UCSD-AML1 (cell line): ENCODE measurements at regions not wholly inside any gene's neighbourhood (a gene's known extent, or its start where the extent isn't known, plus 50 kb on each side); places are given as distances from the start of the nearest gene placed in this dataset.

ENCODE experiments used
- DNase-seq: peaks from one replicate; lab custom pipeline; 2025; ENCODE audit not compliant: unreplicated experiment; lab: John Stamatoyannopoulos, UW

DNA sequence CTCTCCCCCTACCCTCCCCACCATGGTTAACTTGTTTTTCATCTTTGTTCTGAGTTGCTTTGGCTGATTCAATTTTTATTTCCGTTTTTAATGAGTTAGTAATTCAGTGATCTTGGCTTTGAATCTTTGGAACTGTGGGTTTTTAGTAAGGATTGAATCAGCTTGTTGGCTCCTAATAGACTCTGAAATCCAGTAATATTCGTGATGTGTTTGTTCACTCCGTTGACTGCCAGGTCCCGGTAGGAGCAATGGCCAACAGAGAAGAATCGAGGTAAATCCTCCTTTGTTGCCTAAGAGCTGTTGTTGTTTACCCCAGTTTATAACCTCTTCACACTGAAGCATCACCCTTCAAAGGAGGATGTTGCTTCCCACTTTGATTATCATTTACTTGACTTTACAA is 92.7 kb downstream of the PCSK1 start:
- no peak for DNase-seq

DNA sequence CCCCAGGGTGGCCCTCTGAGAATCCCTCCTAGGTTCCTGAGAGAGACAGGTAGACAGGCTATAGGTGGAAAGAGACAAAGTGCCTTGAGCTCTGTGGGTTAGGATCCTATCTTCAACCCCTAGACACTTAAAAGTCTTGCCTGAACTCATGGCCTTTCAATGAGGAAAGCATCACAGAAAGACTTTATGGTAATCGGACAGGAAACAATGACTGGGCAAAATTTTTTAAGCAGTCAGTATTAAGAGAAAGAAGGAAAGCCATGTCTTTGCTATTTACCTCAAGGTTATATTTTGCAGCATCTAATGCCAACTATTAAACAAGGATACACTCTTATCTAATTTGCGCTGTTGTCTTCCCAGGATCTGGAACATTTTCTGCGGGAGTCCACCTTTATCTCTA is 93.2 kb downstream of the PCSK1 start:
- DNase-seq: no peak

DNA sequence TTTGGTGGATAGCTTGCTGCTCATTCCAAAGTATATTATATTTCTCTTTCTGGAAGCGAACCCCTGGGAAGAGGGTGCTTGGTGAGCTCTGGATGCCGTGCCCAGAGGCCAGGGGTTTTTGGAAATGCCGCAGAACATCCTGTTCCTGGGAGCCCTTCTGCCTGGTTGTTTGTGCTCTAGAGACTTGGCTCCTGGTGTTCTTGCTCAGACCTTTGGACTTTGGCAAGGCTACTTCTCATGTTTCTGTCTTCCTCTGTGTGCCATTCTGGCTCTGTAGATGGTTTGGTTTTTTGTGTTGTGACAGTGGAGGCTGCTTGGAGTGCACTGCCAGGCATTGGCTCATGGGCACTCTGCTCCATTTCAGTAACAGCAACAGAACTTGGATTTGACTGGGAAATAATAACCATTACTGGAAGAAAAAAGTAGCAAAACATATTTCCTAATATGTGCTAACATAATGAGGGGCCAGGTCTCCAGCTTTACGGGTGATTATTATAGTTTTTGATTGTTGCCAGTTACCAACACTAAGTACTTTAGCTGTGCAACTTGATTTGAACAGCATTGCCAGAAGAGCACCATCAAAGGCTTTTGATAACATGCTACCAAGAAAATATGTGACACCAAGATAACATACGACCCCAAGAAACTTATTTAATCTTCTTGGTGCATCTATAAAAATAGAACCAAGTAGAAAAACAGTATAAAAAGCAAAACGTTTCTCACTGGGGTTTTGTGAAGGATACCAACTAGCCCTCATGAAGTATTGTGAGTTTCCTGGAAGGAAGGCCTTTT is 94.2 kb downstream of the PCSK1 start:
- no peak for DNase-seq

DNA sequence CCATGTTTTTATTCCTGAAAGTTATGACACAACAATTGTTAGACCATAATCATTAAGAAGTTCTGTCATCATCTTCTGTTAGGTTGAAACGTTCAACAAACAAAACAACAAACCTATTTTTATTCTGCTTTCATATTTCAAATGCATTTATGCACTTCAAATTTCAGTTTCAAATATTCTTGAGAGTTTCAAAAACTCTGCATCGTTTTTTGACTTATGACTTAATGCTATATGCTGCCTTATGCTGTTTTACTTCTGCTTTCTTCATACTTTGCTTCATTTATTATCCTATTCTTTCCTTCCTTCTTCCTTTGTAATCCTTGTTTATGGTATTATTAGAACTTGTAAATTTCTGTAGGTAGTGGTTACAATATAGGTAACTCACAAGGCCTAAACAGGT is 95.0 kb downstream of the PCSK1 start:
- DNase-seq: no peak

DNA sequence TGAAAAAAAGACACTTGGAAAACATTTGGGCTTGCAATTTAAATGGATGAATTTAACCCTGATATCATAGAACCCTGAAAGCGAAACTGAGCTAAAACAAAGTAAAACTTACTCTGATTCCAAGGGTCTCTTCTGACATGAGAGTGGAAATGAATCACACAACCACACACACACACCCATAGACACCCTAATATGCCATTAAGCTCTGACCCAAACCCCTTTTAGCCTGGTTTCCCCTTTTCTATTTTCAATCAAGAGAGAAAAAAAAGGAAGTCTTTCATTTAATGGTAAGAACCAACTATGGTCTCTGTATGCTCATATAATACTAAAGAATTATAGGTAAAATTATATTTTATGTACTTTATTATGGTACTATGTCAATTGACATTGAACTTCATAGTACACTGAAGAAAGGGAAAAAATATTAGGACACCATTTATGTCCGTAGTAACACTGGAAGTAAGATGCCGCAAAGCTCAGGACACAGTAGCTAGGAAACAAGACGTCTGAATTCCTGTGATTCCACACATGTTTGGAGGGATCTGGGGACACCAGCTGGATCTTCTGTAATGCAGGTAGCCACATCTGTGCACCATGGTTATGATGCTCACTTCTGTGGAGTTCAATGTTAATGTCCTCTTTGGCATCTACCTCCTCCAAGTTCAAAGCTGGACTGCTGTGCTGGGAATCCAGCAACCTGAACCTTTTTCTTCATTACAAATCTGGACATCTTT is 95.8 kb downstream of the PCSK1 start:
- DNase-seq: no peak

DNA sequence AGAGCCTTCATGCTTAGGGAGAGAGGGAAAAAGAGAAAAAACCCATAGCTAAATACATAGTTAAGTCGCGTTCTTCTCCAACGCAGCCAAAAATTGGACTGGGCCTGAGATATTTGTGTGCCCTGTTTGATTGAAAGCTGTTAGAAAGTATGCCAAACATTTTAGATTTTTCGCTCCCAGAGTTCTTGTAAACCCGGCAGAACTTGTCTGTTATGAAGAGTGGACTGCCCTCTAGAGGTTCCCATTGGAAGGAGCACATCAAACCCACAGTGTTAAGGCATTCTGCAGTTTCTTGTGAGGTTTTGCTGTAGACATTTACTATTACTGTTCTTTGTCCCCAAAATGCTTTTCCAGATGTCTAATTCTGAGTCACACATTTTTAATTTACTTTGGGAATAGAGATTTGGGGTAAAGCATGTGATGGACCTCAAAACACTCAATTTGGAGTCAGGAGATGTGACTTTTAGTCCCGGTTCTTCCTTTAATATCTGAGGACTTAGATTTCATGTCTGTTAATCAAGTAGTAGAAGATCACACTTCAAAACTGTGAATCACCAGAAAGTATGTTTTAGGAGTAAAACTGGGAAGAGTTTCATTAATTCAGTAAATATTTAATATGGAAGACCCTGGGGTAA is 96.6 kb downstream of the PCSK1 start:
- DNase-seq: peak; percentile 9

DNA sequence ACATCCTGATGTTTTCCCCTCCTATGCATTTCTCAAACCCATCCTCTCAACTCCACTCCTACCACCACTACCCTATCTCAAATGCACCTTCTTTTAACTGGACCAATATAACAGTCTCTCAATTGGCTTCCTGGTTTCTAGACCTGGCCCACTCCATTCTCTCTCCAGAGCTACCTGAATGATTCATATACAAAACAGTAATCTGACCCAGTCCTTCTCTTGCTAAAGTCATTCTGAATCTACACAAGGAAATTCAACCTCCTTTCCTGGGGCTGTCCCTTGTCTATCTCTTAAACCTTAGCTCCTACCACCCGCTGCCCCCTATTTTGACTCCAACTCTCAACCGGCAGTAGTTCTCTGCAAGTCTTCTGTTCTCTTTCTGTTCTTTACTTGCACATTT is 97.2 kb downstream of the PCSK1 start:
- DNase-seq: no peak

DNA sequence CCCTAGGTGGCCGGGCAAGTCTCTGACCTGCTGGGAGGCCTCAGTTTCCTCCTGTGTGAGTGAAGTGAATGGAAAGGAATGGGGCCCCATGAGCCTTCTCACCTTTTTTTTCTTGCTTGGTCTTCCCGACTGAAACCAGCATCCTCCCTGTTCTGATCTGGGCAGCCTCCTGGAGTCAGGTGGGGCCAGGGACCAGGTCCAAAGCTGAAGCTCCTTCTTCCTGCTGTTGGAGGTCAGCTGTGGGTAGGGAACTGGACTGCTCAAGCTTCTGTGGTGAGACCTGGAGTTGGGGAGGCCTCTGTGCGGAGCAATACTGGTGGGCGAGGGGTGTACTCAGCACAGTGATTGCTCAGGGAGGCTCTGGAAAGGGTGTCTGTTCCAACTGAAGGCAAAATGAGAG is 99.7 kb downstream of the PCSK1 start:
- DNase-seq: no peak

DNA sequence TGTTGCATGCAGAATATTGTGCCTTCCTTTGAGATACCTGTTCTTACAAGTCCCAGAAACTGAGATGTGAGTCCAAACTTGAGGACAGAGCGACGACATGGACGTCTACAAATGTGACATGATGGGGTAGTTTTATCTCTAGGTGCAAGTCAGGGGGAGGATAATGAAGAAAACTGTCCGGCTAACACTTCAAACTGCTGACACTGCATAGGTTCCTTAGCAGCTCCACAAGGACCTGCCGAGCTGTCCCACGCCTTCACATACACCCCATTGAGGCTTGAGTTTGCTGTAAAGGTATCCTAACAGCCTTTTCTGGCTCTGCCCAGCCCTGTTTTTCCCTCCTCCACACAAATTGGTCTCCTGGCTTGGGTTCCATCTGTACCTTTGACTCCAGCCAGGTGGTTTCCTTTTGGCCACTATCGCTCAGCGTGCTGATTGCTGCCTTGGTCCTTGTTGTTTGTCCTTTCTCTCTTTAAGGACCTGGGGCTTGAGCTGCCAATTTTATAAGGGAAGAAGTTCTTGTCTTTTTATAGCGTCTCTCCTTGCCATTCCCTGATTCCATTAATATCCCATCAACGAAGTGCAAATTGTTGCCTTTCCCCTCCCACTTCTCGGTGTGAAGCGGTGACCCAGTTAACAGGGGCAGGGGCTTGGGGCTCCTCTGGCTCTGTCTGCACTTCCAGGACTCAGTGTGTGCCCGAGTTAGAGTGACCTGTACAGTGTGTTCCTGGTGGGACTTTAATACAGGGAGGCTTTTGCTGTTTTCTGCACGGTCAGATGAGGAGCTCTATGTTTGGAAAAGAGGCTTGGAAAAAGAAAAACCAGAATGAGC is 100.3 kb downstream of the PCSK1 start:
- no peak for DNase-seq

DNA sequence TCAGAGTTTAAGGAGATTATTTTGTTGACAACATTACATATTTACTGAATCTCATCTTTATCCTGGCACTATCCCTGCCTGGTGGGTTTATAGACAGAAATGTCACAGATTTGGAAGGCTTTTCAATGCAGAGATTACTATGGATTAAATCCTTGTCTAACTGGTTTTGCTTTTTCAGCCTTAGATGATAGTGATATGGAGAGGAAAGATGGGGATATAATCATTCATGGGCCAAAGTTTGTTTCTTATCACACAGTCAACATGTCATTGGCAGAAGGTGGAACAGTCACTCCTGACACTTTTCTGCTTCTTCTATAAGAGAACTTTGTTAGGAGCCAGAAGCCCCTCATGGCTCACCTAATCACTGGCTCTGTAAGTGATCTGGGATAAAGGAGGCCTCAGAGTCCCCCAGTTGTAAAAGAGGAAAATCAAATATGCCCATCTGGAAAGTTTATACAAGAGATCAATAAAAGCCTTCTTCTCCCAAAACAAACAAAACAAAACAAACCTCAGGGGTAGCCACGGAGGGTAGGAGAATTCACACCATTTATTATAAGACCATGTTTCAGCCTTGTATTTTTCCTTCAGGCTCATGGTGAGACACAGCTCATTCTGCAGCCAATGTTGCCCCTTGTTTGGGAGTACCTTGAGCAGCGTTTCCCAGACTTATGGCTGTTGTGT is 101.2 kb downstream of the PCSK1 start:
- DNase-seq: no peak

DNA sequence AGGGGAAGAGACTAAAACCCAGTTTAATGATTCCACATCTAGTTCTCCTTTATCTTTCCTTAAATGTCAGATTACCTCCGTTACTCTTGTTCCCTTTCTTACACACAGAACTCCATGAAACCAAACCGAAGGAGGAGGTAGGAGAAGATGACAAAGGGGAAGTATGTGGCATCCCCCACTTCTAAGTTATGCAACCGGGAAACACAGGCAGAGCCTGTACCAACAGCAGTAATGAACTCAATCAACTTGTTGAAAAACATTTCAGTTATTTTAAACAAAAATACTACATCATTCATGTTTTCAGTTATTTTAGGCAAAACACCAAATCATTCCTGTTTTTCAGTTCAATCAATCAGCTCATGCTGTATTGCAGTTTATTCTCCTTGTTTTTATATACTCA is 101.8 kb downstream of the PCSK1 start:
- DNase-seq: no peak

DNA sequence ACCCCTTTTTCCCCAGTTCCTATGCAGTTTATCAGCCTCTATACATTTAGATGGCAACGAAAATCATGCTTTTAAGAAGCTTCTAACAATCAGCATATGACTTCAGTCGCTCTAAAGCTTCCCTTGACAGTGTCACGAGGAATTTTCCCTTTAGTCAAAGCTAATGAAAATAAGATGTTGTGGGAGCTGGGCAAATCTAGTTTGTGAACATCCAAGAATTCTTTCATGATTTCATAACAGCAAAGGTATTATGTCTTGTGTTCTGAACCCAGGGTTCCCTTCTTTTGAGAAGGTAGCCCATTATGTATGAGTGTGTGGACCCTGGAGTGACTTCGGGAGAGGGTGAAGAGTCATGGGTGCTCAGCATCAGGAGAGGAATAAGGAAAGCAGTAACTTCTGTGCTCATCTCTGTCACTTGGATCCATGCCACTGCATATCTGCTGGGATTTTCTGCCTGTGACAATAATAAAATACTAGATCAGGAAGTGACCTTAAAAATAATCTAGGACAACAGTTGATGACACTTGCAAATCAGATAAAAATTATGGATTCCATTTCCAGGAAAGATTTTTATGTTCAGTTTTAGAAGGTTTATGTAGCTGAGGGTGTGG is 102.4 kb downstream of the PCSK1 start:
- DNase-seq: no peak

DNA sequence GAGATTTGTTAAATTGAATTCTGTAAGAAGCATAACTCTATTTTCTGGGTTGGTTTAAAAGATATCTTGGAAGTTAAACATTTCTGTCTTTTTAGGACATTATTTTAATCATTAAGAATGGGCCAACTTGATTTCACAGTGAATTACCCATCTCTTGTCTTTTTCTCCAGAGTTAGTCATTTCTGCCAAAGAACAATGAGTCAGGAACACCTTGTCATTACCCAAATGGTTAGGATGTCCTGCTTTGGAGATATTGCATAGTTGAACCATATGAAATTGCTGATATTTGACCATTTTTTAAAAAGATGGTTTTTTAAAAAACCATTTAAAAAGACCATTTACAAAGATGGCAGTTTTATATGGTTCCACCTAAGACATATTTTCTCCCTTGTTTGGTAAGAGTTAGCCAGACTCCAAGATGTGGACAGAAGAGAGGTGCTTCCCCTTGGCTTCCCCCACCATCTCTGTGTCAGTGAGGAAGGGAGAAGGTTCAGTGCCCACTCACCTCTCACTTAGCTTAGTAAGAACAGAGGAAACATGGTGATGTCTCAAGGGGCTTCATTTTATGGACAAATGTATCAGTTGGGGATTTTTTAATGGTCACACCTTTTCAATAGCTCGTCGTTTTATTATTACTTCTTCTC is 103.0 kb downstream of the PCSK1 start:
- no peak for DNase-seq

DNA sequence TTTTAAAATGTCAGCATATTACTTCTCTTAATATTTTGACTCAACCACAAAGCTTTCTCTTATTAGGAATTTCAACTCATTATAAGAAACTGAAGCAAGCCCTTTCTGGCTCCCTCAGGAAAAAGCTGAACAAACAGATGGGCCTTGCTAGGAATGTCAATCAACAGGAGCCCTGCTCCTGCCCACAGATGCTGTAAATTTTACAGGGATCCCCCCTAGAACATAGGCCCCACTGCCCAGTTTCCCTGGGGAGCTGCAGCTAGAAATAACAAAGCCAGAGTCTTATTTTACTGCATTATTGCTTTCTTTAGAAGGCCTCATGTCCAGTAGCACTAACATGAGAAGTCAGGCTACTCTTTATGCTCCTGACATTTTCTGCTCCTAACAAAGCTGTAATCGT is 103.8 kb downstream of the PCSK1 start:
- no peak for DNase-seq

DNA sequence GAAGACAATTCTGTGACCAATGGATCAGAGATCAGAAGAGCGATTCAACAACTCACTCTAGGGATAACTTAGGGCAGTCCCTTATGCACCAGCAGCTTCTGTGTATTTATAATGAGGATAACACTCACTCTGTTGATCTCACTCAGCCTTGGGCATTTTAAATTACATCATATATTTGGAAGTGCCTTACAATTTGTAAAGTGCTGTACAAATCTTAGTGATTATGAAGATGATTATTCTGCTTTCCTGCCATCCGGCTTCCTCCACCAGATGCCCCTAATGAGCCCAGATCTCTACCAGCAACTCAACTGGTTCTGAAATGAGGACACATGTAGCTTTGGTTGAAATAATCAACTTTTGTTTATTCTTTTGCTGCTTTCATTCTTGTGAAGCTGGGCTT is 105.3 kb downstream of the PCSK1 start:
- DNase-seq: no peak

DNA sequence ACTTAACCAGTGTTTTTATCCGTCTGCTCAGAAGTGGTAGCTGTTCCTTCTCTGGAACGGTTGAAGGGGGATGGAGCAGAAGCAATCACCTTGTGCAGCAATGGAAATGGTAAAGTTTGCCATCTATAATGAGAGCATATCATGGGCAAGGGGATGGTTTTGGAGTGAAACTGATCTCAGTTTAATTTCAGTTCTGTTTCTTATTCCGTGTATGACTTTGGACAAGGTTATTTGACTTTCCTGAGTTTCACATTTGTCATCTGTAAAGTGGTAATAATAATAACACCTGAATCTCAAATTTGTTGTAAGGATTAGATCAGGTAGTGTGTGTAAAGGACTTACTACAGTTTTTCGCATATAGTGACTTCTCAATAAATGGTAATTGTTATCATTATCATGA is 106.1 kb downstream of the PCSK1 start:
- no peak for DNase-seq

DNA sequence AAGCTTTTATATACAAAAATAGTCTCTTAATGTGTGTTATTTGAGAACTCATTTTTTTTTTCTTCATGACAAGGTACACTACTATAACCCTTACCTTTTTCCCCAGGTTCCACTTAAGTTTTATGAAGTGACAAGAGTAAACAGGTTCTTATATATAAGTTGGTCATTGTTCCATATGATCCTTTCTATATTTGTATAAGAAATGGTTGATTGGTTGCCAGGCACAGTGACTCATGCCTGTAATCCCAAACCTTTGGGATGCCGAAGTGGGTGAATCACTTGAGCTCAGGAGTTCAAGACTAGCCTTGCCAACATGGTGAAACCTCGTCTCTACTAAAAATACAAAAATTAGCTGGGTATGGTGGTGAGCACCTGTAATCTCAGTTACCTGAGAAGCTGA is 108.3 kb downstream of the PCSK1 start:
- DNase-seq: no peak

DNA sequence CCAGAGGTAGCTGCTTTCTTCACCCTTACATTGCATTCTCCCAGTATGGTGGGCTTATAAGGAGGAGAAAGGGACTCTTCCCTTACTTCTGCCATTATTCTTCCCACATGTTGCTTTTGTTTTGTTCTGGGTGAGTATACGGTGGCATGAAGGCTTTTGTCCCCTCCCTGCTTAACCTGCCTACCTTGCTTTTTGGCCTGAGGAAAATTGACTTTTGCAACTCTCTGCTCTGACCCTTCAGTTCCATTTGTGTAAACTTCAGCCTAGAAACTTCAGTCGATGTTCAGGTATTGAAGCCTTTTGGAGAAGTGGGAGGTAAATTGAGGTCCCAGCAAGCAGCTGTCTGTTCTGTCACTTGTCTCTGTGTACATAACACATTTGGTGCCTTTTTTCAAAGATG is 110.2 kb downstream of the PCSK1 start:
- no peak for DNase-seq

DNA sequence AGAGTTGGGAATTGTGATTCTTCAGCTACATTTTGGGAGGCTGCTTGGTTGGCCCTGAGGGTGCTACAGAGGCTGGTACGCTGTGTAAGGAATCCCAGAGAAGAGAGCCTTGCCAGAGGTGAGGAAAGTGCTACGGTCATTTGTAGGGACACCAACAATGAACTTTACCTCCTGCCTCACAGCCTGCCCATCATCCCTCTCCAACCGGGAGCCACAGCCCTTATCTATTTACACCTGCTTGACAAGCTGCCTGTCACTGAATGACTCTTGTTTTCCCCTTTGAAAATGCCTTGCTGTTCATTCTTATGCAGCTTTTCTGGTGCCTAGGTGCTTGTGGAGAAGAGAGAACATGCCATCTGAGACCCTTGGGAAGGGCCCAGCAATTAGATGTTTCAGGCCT is 110.8 kb downstream of the PCSK1 start:
- DNase-seq: no peak

DNA sequence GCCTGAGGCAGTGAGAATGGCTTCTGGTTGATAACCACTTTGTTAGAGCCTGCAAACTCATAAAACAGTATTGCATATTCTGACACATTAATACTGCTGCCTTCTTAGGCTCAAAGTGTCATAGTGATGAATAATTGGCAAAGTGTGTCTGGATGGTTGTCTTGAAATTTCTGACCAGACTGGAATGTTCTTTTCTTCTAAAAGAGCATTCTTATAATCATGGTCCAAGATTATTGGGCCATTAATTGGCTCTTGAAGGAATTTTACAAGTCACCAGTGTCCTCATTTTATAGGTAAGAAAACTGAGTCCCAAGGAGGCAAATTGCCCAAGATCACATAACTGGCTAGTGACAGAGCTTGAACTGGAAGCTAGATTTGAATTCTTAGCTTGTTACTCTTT is 111.7 kb downstream of the PCSK1 start:
- DNase-seq: no peak
